HG03097 (cell line): ENCODE measurements at regions not wholly inside any gene's neighbourhood (a gene's known extent, or its start where the extent isn't known, plus 50 kb on each side); places are given as distances from the start of the nearest gene placed in this dataset.

Experiments used
- ATAC-seq: cut with Tn5 transposase; IDR thresholded peaks from one replicate; pipeline ENCODE4 v1.9.1; 2021; ENCODE audit not compliant: unreplicated experiment, low FRiP score

DNA sequence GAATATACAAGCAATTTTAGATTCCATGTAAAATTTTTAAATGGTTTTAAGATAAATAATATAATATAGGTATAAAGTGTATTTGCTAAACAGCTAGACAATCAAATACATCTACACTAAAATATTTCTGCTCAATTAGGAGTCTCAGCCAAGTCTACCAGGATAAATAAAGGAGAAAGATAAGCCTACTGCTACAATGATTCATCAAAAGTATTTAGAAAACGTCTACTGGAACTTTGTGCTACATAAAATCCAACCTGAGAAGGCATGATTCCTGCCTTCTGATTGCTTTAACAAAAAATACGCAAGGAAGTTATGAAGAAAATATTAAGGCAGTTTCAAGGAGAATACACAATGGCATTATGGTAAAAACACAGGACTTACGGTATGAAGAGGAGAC, 570.6 kb downstream of the EFNA5 start:
- ATAC-seq: no peak

DNA sequence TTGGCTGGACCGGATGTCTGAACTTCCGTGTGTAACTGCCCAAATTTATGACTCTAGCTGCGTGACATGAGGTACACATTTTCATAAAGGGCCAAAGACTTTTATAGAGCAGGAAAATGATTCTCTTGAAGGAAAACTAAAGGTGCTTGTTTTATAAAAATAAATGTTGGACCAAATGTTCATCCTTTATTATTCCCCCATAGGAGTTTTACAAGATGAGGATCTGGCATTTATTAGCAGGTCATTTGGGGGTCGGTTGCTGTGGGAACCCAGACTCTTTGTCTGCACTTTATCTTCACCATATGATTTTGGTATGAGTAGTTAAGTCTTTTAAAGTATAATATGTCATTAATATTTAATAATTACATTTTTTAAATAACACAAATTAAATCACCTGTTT, 571.2 kb downstream of the EFNA5 start:
- no peak for ATAC-seq

DNA sequence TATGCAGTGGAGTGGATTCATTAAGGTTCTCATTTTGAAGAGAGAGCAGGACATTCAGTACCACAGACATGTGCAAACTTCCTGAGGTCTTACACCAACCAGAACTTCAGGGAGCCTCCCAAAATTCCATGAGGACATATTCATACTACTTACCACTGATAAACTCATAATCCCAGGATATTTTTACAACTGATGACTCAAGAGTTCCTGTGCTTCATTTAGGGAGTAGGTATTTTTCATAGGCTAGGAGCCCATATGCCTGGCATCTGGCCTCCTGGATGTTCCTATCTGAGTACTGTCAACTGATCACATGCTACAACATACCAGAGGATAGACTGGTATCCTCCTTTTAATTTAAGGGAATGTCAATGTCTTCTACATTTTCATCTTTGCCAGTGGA, 578.0 kb downstream of the EFNA5 start:
- no peak for ATAC-seq

DNA sequence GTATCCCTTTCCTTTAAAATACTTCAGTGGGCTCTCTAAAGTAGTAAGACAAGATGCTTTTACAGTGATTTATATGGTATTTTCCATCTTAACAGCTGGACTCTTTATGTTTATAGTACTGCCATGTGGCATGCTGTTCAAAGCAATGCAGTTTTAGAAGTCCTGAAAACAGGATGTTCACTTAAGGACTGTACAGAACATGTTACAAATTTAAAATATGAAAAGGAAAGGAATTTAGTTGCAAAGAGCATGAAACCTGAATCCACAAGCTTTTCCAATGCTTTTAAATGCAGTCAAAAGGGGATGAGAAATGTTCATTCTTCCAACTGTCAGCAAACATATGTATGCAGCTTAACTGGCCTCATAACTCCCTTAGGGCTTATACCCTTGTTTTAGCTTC, 580.2 kb downstream of the EFNA5 start:
- ATAC-seq: no peak

DNA sequence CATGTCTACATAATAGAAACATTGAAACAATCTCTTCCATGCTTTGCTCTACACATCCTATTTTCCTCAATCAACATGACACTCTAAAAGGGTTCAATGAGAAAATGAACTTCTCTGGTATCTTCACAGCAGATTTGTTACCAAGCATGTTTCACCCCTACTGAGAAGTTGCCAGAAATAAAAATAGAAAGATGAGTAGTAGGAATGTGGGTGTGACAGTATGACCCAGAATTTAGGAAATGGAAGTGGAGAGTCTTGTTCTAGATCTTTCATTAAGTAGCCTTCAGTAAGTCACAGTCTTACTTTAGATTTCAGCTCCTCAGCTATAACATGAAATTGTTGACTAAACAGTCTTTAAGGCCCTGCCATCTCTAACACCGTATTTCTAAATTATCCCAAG, 581.8 kb downstream of the EFNA5 start:
- no peak for ATAC-seq

DNA sequence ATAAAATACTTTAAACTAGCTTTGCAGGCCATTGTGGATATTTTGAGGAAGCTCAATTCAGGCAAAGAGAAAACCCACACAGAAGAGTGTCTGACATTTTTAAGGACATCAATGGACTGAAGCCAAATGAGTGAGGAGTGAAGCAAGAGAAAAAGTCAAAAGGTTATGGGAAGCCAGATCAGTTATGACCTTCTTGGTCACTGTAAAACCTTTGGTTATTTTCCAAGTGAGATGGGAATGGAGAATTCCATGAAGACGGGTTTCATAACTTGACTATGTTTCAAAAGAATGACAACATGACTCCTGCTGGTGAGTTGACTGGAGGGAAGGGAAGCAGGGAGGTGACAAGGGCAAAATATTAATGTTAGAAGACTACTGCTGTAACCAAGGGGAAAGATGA, 585.2 kb downstream of the EFNA5 start:
- ATAC-seq: no peak

DNA sequence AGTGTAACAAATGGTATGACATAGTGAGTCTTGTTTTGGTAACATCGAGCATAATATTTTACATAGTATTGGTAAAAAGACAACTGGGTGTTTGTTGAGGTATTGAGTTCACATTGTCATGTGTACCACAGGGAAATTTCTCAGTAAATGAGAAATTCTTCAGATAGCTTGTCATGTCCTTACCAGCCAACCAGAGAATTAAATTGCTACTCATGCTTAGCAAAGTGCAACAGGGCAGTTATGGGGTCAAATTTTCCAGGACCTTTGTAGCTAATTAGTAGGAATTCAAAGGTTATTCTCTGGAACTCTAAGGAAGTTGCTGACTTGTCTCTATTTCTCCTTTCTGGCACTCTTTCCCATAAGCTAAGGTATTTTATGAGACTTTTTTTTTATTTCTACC, 595.7 kb downstream of the EFNA5 start:
- no peak for ATAC-seq

DNA sequence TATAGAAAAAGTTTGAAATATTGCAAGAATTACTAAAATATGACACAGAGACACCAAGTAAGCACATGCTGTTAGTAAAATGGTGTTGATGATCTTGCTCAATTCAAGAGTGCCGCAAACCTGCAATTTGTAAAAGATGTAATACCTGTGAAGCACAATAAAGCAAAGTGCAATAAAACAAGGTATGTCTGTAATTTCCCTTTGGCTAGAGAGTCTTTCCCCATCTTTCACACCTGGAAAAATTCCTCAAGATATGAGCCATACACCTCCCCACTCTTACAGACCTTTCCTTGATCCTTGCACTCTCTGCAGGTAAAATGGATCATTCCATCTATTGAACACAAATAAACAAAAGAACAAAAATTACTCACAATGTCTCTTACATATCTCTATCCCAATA, 597.8 kb downstream of the EFNA5 start:
- ATAC-seq: no peak

DNA sequence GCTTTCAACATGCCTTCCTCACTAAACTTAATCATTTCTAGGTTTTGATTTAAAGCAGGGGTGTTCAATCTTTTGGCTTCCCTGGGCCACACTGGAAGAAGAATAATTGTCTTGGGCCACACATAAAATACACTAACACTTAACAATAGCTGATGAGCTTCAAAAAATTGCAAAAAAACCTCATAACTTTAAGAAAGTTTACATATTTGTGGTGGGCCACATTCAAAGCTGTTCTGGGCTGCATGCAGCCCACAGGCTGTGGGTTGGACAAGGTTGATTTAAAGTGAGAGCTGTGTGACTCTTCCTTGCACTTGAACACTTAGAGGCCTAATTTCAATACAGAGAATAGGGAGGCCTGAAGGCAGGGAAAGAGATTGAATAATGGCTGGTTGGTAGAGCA, 598.3 kb downstream of the EFNA5 start:
- ATAC-seq: no peak

DNA sequence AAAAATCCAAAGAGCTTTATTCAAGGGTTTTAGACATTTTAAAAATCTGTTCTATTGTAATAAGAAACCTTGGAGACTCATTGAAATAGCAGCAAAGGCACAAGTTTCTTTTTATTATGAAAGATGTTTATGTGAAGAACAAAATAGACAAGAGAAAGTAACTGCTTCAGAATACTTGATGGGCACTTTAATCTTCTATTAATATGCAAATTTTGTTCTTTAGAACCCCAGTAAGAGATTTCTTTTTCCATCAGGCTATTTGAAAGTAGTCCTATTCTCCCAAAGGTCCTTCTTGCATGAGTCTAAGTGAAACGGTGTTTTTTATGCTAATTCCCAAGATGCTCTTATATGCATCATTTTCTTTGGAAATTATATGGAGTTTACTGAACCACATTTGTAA, 602.0 kb downstream of the EFNA5 start:
- ATAC-seq: no peak

DNA sequence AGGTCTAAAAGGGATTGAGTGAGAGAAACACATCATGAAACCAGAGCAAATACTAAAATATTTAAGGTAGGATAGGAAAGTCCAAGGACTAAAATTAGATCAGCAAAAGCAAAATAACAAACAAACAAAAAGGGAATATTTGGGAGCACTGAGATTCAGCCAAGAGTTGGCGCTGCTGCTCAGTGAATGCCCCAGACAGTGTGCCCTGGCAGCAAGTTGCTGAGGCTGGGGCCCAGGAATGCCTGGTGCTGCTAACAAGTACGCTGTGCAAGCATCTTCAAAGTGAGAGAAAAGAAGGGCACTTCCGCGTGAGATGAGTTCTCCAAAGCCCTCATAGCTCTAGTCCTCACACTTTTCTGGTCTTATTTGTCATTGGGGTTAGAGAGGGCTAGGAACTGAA, 603.3 kb downstream of the EFNA5 start:
- ATAC-seq: no peak

DNA sequence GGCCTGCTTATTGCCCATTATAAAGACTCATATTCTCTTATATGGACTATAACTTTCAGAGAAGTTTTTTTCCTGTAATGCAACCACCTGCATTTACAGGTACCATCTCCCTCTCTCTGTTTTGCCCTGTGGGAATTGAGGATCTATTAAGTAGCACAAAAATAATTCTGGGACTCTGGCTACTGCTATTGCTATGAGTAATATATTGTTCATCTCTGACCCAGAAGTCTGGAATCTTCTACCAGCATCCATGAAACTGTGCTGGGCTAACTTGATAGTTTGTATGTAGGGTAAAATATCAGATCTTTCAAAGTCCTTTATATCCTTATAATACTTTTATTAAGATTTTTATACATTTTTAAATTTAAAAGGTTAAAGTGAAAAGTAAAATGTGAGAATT, 607.2 kb downstream of the EFNA5 start:
- no peak for ATAC-seq

DNA sequence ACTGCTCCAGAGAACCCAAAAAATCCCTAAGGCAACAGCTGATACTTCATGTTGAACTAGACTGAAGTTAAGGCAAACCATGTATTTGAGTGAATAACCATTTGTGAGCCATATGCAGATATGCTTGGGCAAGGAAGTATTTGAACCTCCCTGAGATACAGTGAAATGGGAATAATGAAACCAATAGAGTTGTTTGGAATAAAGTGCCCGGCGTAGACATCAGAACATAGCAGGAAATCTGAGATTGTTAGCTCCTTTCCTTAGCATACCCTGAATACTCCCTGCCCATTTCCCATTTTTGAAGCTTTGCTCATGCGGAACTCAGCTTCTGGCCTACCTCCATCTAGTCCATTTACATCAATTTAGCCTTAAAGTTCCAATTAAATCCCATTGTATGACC, 611.9 kb downstream of the EFNA5 start:
- ATAC-seq: no peak

DNA sequence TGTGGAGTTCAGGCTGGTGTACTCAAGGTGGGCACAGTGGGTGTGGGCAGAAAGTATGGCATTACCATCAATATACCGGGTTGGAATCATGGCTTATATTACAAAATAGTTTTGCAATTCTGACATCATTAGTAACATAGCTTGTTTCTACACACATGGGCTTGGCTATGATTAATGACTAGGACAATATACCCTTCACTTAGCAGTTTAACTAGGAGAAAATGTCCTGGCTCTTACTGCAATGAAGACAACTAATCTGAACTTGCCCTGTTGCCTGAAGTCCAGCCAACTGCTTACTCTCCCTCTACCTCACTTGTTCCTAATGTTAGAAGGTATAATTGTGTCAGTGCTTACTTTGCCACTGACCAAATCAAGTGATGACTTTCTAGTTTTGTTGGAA, 612.5 kb downstream of the EFNA5 start:
- no peak for ATAC-seq

DNA sequence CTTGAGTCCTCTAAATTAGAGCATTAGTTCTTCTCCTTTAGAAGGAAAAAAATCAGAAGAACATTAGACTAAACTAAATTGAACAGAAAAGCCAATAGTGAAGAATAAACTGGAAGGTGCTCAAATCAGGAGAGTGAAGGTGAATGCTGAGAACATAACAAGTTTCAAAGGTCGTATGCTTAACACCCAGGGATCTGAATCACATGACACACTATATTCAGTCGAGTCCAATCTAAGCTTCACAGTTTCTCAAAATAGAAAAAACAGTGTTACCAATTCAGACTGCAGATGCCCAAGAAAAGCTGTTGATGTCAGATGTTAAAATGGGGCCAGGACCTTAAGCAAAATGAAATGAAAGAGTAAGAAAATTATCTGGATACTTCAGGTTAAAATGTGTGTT, 614.5 kb downstream of the EFNA5 start:
- ATAC-seq: no peak

DNA sequence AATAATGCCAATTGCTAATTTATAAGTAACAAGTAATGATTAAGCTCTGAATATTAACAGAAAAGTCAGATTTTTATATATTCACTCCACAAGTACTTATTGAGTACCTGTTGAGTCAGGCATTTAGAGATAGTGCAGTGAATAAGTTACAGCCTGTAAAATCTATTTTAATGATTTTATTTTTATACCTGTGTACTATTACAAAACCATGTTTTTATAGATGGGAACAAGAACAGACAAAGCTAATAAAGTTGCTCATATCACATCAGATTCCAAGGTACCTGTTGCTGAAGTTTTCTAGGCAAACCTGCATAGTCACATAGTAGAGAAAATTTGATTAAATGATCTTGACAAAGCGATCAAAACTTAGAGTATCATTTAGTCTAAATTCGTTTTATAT, 623.7 kb downstream of the EFNA5 start:
- no peak for ATAC-seq

DNA sequence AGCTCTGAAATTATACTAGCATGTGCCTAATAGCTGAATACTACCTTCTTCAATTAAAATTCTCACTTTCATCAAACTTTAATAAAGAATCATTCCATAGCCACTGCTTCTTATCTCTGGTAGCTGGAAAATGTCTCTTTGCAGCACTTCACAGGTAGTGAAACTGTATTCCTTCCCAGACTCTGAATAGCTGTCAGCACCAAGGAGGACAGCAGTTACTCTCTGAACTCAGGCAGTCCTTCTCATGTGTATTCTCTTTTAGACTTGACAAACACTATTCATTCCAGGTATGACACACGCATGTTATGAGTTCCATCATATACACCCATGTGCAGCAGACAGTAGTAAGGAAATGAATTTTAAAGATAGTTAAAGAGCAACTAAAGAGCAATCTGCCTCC, 627.1 kb downstream of the EFNA5 start:
- ATAC-seq: no peak

DNA sequence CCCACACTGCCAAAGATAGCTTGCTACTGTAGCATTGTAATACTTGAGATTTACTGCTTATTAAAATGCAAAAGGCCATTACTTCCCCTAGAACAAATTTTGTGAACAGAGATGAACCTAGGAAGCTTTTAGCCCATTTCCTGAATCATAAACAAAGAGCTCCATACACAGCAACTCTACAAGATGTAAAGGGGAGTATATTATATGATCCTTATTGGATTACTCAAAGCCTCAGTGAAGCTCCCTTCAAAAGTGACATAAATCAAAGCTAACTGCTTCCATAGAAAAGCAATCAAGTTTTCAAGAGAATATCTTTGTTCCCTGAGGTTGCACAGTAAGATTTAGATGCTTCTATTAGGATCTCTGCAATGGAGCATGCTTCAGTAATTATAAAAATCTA, 629.8 kb downstream of the EFNA5 start:
- no peak for ATAC-seq

DNA sequence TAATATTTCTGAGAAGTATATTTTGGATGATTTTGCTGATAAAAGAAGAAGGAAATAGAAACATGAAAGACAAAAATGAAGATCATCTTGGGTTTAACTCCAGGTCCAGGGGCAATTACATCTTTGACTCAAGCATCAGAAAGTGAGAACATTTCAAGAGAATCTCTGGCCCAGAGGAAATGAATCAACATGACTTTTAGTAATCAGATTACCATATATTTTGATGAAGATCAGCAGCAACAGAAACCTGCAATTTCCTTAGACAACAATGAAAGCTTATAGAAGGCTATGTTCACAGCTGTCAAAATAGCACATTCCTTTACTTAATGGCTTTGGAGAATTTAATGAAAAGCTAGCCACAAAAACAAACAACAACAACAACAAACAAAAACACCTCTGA, 638.1 kb downstream of the EFNA5 start:
- ATAC-seq: no peak

DNA sequence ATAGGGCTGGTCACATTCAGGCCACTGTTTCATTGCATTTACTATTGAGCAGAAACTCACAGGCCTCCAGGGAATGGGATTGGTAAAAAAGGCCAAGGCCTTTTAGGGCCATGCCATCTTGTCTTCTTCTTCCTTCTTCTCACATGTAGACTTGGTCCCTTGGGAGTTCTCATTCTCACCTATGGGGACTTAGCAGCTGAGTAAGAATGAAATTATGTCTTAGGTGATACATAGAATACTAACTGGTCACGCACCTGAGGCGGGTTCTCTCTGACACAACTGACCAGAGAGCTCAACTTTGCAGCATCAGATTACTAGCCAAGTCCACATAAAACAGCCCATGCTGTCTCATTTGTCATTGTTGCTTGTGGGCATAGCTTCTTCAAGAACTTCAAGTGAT, 641.8 kb downstream of the EFNA5 start:
- ATAC-seq: no peak

DNA sequence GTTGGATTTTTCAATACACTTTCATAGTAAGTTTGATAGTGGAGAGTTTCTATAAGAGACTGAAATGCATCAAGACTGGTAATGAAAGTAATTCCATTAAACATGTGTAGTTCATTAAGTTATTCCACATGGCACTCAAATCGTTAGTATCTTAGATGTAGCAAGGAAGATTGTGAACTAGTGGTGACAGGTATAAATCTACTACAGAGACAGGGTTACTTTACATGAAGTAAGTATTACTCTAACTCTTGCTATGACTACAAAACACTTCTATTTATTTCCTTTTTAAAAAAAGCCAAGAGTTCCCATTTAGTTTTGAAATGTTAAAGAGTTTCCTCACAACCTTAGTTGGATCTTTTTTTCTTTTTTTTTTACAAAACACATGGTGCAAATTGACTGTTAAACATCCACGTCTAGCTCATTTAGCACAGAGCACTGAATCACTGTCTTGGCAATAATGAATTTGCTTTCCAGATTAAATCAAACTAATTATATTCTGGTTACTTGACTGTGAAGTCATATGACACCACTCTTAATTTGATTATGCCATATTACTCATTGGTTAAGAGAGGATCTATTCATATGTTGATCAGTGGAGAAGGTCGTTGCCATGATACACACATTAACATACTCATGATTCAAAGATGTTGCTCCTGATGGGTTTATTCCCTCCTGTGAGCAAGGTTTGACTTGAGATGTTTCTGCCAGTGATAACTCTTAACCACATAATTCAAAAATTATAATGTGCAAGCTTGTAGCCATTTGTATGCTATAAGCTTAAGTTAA, 644.8 kb downstream of the EFNA5 start:
- ATAC-seq: no peak

DNA sequence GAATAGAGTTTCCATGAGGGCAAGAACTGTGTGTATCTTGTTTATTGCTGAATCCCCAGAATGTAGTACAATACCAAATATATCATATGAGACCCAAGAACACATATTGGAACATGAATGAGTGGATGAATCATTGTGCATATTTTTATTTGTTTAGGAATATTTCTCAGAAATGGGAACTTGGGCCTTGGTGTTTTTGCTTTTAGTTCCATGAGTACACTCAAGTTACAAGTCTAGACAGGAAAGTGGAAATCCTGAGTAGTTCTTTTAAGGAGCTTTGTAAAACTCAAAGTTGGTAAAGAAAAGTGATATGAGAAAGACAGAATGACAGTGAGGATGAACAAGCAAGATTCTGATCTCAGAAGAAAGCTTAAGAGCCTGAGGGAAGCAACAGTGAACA, 647.0 kb downstream of the EFNA5 start:
- ATAC-seq: no peak

DNA sequence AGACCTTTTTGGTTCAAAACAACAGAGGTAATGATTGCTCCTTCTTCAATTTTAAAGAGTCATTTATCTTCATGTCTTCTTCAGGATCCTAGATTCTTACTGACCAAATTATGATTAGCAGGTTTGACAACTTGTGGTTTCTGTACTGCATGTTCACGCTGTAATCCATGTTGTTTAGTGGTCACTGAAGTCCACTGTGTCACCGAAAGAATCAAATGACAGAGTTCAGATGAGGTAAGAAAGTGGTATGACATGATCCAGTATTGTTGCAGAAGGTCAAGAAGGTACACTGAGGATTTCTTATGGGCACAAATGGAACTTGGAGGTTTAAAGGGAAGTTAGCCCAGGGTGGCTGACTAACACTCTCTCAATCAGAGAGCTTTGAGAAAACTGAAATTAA, 649.2 kb downstream of the EFNA5 start:
- ATAC-seq: no peak
